HFFc6 (cell line): ENCODE measurements at regions not wholly inside any gene's neighbourhood (a gene's known extent, or its start where the extent isn't known, plus 50 kb on each side); places are given as distances from the start of the nearest gene placed in this dataset.

Experiments
- DNase-seq: peaks from one replicate; pipeline ENCODE4 v3.0.0-alpha.2; 2018
- H3K27ac Mint-ChIP-seq: 2 replicates; pipeline ENCODE4 v1.8.0; 2020; ENCODE audit warnings: mild to moderate bottlenecking, mixed read lengths
- H3K27me3 Mint-ChIP-seq: 2 replicates; pipeline ENCODE4 v1.8.0; 2021; ENCODE audit warnings: mild to moderate bottlenecking, moderate library complexity, mixed read lengths; ENCODE audit not compliant: insufficient read depth
- H3K36me3 Mint-ChIP-seq: 2 replicates; pipeline ENCODE4 v1.8.0; 2021; ENCODE audit warnings: low read depth, mixed read lengths
- H3K4me1 Mint-ChIP-seq: 2 replicates; pipeline ENCODE4 v1.8.0; 2020; ENCODE audit warnings: low read depth, mixed read lengths
- H3K4me3 Mint-ChIP-seq: 2 replicates; pipeline ENCODE4 v1.8.0; 2020; ENCODE audit warnings: mild to moderate bottlenecking, moderate library complexity, mixed read lengths
- H3K9me3 Mint-ChIP-seq: 2 replicates; pipeline ENCODE4 v1.8.0; 2020; ENCODE audit warnings: mild to moderate bottlenecking, mixed read lengths
- CTCF ChIP-seq: fragments of 200-600 bp; sonication (generic); IDR thresholded peaks from 2 replicates; pipeline ENCODE4 v1.5.0; 2021; ENCODE audit warnings: antibody characterized with exemption, mild to moderate bottlenecking

- no peak for TF ChIP-seq CTCF
- Mint-ChIP-seq H3K4me3 (no peak overlapping the region), H3K9me3 (no peaks in the 10 kb centered on the region), H3K36me3 (no peaks in the 10 kb centered on the region), H3K4me1 (no peaks in the 10 kb centered on the region), H3K27me3 (peaks cover 2% of the 10 kb centered on the region; the same call in 1 of the 2 replicates), H3K27ac (no peak overlapping the region)
- DNase-seq = no peak
Measured at GRCh38 chr17:72068643-72069042, 52.2 kb upstream of the SOX9 start.

- no peaks in the 10 kb centered on the region for H3K4me1 Mint-ChIP-seq
- peaks cover 2% of the 10 kb centered on the region; the same call in 1 of the 2 replicates for H3K27me3 Mint-ChIP-seq
- no peak for TF ChIP-seq CTCF
- H3K4me3 Mint-ChIP-seq = no peak overlapping the region
- no peak overlapping the region for H3K27ac Mint-ChIP-seq
- H3K9me3 Mint-ChIP-seq = no peaks in the 10 kb centered on the region
- H3K36me3 Mint-ChIP-seq = no peaks in the 10 kb centered on the region
- DNase-seq = no peak
Measured at GRCh38 chr17:72069586-72070202, 51.1 kb upstream of the SOX9 start.
